ENCODE measurements at regions not wholly inside any gene's neighbourhood (a gene's known extent, or its start where the extent isn't known, plus 50 kb on each side); places are given as distances from the start of the nearest gene placed in this dataset.

GRCh38 chr6:117156741-117157140, 108.6 kb upstream of the VGLL2 start:
- TF ChIP-seq CTCF (conservative IDR thresholded peaks at IDR 0.05) (no peak), EZH2 (IDR thresholded peaks at IDR 0.05; ENCODE audit: low read depth) (no peak)
- POLR2A ChIA-PET (ENCODE audit: unreplicated experiment) = no interaction called here
- Histone ChIP-seq H3K4me1 (replicated peaks; ENCODE audit: insufficient read depth) (no peaks in the 10 kb centered on the region), H3K79me2 (ENCODE audit: low read depth) (no peaks in the 10 kb centered on the region), H3K36me3 (ENCODE audit: low read depth) (no peaks in the 10 kb centered on the region), H2AFZ (no peak overlapping the region), H3K27ac (no peak overlapping the region), H3K4me3 (no peak overlapping the region), H4K20me1 (ENCODE audit: insufficient read depth) (no peaks in the 10 kb centered on the region), H3K4me2 (no peak overlapping the region), H3K9me3 (ENCODE audit: insufficient read depth, low read depth) (no peaks in the 10 kb centered on the region), H3K9me2 (ENCODE audit: insufficient read depth) (no peaks in the 10 kb centered on the region), H3F3A (ENCODE audit: insufficient read depth, low read depth) (no peaks in the 10 kb centered on the region), H3K27me3 (ENCODE audit: insufficient read depth, low read depth) (no peaks in the 10 kb centered on the region)
- DNase-seq = no peak
- BruUV-seq (replicated peaks) = no TSS peak
- CTCF ChIA-PET = no interaction called here
- intact Hi-C loops (cut with micrococcal nuclease; ENCODE audit: unreplicated experiment) = no loop called here

- H3K79me2 ChIP-seq (ENCODE audit: low read depth) = no peaks in the 10 kb centered on the region
- H3K27ac ChIP-seq = no peak overlapping the region
- ChIA-PET CTCF (no interaction called here), POLR2A (ENCODE audit: unreplicated experiment) (no interaction called here)
- H3K4me2 ChIP-seq = no peak overlapping the region
- H3K4me1 ChIP-seq (replicated peaks; ENCODE audit: insufficient read depth) = no peaks in the 10 kb centered on the region
- H3F3A ChIP-seq (ENCODE audit: insufficient read depth, low read depth) = no peaks in the 10 kb centered on the region
- intact Hi-C loops (cut with micrococcal nuclease; ENCODE audit: unreplicated experiment) = no loop called here
- no peaks in the 10 kb centered on the region for H3K9me3 ChIP-seq (ENCODE audit: insufficient read depth, low read depth)
- no TSS peak for BruUV-seq (replicated peaks)
- H3K27me3 ChIP-seq (ENCODE audit: insufficient read depth, low read depth) = no peaks in the 10 kb centered on the region
- TF ChIP-seq CTCF (conservative IDR thresholded peaks at IDR 0.05) (no peak), EZH2 (IDR thresholded peaks at IDR 0.05; ENCODE audit: low read depth) (no peak)
- H4K20me1 ChIP-seq (ENCODE audit: insufficient read depth) = no peaks in the 10 kb centered on the region
- no peak overlapping the region for H2AFZ ChIP-seq
- DNase-seq = no peak
- no peak overlapping the region for H3K4me3 ChIP-seq
- no peaks in the 10 kb centered on the region for H3K36me3 ChIP-seq (ENCODE audit: low read depth)
- no peaks in the 10 kb centered on the region for H3K9me2 ChIP-seq (ENCODE audit: insufficient read depth)
These were observed 107.9 kb upstream of the VGLL2 start for GRCh38 chr6:117157448-117157847.

- H3K36me3 ChIP-seq (ENCODE audit: low read depth) = no peaks in the 10 kb centered on the region
- POLR2A ChIA-PET (ENCODE audit: unreplicated experiment) = no interaction called here
- no peaks in the 10 kb centered on the region for H3F3A ChIP-seq (ENCODE audit: insufficient read depth, low read depth)
- no TSS peak for BruUV-seq (replicated peaks)
- no peak overlapping the region for H3K27ac ChIP-seq
- no peak overlapping the region for H3K4me2 ChIP-seq
- H3K4me3 ChIP-seq = no peak overlapping the region
- no peaks in the 10 kb centered on the region for H3K79me2 ChIP-seq (ENCODE audit: low read depth)
- no peak for TF ChIP-seq EZH2 (IDR thresholded peaks at IDR 0.05; ENCODE audit: low read depth)
- TF ChIP-seq CTCF (conservative IDR thresholded peaks at IDR 0.05) = no peak
- DNase-seq = no peak
- no peaks in the 10 kb centered on the region; the same call in 1 of the 2 replicates for H3K4me1 ChIP-seq (replicated peaks; ENCODE audit: insufficient read depth)
- no peaks in the 10 kb centered on the region for H3K9me2 ChIP-seq (ENCODE audit: insufficient read depth)
- CTCF ChIA-PET = no interaction called here
- H2AFZ ChIP-seq = no peak overlapping the region
- no peaks in the 10 kb centered on the region for H4K20me1 ChIP-seq (ENCODE audit: insufficient read depth)
- intact Hi-C loops (cut with micrococcal nuclease; ENCODE audit: unreplicated experiment) = loop anchor here (10.0 kb wide), 1 partner anchor 191 kb away; no protein-coding TSS in a partner anchor
- no peaks in the 10 kb centered on the region for H3K9me3 ChIP-seq (ENCODE audit: insufficient read depth, low read depth)
- no peaks in the 10 kb centered on the region for H3K27me3 ChIP-seq (ENCODE audit: insufficient read depth, low read depth)
These were observed 99.4 kb upstream of the VGLL2 start for GRCh38 chr6:117165911-117166499.
